Endodermal cell (in vitro differentiated cells): ENCODE measurements at regions not wholly inside any gene's neighbourhood (a gene's known extent, or its start where the extent isn't known, plus 50 kb on each side); places are given as distances from the start of the nearest gene placed in this dataset.

Experiments used
- DNase-seq: peaks from one replicate; pipeline ENCODE4 v3.0.0-alpha.2; 2017
- H3K27ac ChIP-seq: 2 replicates; pipeline ENCODE4 v1.5.1; 2013; ENCODE audit warnings: mild to moderate bottlenecking, low read depth, low read length, moderate library complexity
- H3K27me3 ChIP-seq: 2 replicates; pipeline ENCODE4 v1.6.1; 2013; ENCODE audit warnings: mild to moderate bottlenecking, low read length, moderate library complexity; ENCODE audit not compliant: insufficient read depth, control insufficient read depth, poor library complexity, severe bottlenecking
- H3K36me3 ChIP-seq: 2 replicates; pipeline ENCODE4 v1.7.0; 2013; ENCODE audit warnings: mild to moderate bottlenecking, low read length, moderate library complexity; ENCODE audit not compliant: control insufficient read depth, insufficient read depth
- H3K4me1 ChIP-seq: one replicate; pipeline ENCODE4 v1.7.0; 2013; ENCODE audit warnings: low read length; ENCODE audit not compliant: control insufficient read depth, insufficient read depth
- H3K4me3 ChIP-seq: 2 replicates; pipeline ENCODE4 v1.5.1; 2013; ENCODE audit warnings: mild to moderate bottlenecking, low read length, moderate library complexity
- H3K9ac ChIP-seq: 2 replicates; pipeline ENCODE4 v1.6.1; 2013; ENCODE audit warnings: mild to moderate bottlenecking, low read length, moderate library complexity; ENCODE audit not compliant: poor library complexity, severe bottlenecking; ENCODE audit errors: extremely low read depth
- H3K9me3 ChIP-seq: 2 replicates; pipeline ENCODE4 v1.6.1; 2013; ENCODE audit warnings: mild to moderate bottlenecking, low read length, moderate library complexity; ENCODE audit not compliant: control insufficient read depth
- H3K27ac Mint-ChIP-seq: 2 replicates; pipeline ENCODE4 v1.8.0; 2020; ENCODE audit warnings: mixed read lengths
- H3K27me3 Mint-ChIP-seq: 2 replicates; pipeline ENCODE4 v1.8.0; 2021; ENCODE audit warnings: mild to moderate bottlenecking, mixed read lengths; ENCODE audit not compliant: insufficient read depth
- H3K36me3 Mint-ChIP-seq: 2 replicates; pipeline ENCODE4 v1.8.0; 2020; ENCODE audit warnings: low read depth, mixed read lengths
- H3K4me1 Mint-ChIP-seq: 2 replicates; pipeline ENCODE4 v1.8.0; 2020; ENCODE audit warnings: mixed read lengths
- H3K4me3 Mint-ChIP-seq: 2 replicates; pipeline ENCODE4 v1.8.0; 2020; ENCODE audit warnings: mild to moderate bottlenecking, moderate library complexity, mixed read lengths
- H3K9me3 Mint-ChIP-seq: 2 replicates; pipeline ENCODE4 v1.8.0; 2020; ENCODE audit warnings: mild to moderate bottlenecking, mixed read lengths
- WGBS, 2 experiments: methylation state at CpG; one replicate each; pipeline versions ENCODE4 v1.1.5 to v1.1.7; 2013; ENCODE audit warnings: missing lambda C conversion rate in 2 of 2, mixed read lengths in 1 of 2; ENCODE audit not compliant: insufficient coverage in 1 of 2, insufficient read length in 1 of 2; 5-methylcytosine and 5-hydroxymethylcytosine counted together
- TF ChIP-seq, protein P1 (sequence below): fragments of 200-600 bp; sonication (generic); conservative IDR thresholded peaks from 2 replicates; pipeline ENCODE4 v1.5.0; 2021; ENCODE audit warnings: antibody characterized with exemption, mild to moderate bottlenecking

DNA sequence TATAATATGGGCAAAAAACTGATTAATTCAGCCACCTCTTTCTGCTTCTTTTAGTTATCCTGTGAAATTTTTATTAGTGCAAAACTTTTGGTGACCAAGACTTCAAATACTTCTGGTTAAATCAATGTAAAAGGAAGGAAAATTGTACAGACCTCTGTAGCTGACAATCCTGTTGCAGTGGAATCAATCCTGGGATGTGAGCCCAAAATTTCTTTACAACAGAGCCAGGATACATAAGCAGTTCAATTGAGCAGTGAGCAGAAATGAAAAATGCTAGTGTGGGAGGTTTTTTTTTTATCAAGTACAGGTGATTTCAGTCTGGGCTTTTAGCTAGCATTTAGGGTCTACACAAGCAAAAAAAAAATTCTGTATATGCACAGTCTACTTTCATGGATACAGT lies 398.0 kb downstream of the OTOL1 start:
- no peak overlapping the region for H3K4me3 Mint-ChIP-seq
- Histone ChIP-seq H3K4me1 (no peaks in the 10 kb centered on the region), H3K9ac (no peak overlapping the region), H3K27ac (no peak overlapping the region), H3K36me3 (no peaks in the 10 kb centered on the region), H3K9me3 (peaks cover 15% of the 10 kb centered on the region), H3K4me3 (no peak overlapping the region), H3K27me3 (no peaks in the 10 kb centered on the region)
- TF ChIP-seq, protein P1, sequence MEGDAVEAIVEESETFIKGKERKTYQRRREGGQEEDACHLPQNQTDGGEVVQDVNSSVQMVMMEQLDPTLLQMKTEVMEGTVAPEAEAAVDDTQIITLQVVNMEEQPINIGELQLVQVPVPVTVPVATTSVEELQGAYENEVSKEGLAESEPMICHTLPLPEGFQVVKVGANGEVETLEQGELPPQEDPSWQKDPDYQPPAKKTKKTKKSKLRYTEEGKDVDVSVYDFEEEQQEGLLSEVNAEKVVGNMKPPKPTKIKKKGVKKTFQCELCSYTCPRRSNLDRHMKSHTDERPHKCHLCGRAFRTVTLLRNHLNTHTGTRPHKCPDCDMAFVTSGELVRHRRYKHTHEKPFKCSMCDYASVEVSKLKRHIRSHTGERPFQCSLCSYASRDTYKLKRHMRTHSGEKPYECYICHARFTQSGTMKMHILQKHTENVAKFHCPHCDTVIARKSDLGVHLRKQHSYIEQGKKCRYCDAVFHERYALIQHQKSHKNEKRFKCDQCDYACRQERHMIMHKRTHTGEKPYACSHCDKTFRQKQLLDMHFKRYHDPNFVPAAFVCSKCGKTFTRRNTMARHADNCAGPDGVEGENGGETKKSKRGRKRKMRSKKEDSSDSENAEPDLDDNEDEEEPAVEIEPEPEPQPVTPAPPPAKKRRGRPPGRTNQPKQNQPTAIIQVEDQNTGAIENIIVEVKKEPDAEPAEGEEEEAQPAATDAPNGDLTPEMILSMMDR = no peak
- no peaks in the 10 kb centered on the region for H3K4me1 Mint-ChIP-seq
- peaks cover 19% of the 10 kb centered on the region for H3K9me3 Mint-ChIP-seq
- no peaks in the 10 kb centered on the region for H3K36me3 Mint-ChIP-seq
- DNase-seq = no peak
- no peaks in the 10 kb centered on the region for H3K27me3 Mint-ChIP-seq
- no peak overlapping the region for H3K27ac Mint-ChIP-seq

DNA sequence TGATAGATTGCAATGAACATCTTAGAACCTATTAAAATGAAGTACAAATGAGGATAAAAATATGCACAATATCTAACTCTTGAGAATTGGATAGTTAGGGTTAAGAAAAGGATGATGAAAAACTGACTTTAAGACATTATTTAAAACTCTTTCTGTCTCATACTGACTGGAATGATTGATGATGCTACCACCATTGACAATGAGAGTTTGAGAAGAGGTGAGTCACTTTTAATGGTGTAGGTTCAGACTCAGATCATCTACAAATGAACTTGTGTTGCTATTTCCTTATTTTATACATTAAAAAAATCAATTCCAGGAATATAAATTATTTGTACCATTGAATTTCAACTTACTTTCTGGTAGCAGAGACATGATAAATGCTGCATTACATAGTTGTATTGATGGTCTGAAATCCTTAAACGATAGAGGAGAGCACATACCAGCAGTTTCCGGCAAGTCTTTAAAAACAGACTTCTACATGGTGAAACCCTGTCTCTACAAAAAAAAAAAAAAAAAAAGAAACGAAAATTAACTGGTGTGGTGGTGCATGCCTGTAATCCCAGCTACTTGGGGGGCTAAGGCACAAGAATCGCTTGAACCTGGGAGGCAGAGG lies 409.0 kb downstream of the OTOL1 start:
- Mint-ChIP-seq H3K4me1 (no peaks in the 10 kb centered on the region), H3K27me3 (no peaks in the 10 kb centered on the region), H3K9me3 (no peaks in the 10 kb centered on the region), H3K4me3 (no peak overlapping the region), H3K27ac (no peak overlapping the region), H3K36me3 (no peaks in the 10 kb centered on the region)
- H3K36me3 ChIP-seq = no peaks in the 10 kb centered on the region
- WGBS, 2 experiments = 80 to 97% methylated on average over 2 to 4 of the region's 4 CpGs
- TF ChIP-seq, protein P1 = no peak
- H3K9ac ChIP-seq = no peak overlapping the region
- H3K27me3 ChIP-seq = no peaks in the 10 kb centered on the region
- H3K27ac ChIP-seq = no peak overlapping the region
- no peaks in the 10 kb centered on the region for H3K4me1 ChIP-seq
- H3K4me3 ChIP-seq = no peak overlapping the region
- no peak for DNase-seq
- H3K9me3 ChIP-seq = no peaks in the 10 kb centered on the region

DNA sequence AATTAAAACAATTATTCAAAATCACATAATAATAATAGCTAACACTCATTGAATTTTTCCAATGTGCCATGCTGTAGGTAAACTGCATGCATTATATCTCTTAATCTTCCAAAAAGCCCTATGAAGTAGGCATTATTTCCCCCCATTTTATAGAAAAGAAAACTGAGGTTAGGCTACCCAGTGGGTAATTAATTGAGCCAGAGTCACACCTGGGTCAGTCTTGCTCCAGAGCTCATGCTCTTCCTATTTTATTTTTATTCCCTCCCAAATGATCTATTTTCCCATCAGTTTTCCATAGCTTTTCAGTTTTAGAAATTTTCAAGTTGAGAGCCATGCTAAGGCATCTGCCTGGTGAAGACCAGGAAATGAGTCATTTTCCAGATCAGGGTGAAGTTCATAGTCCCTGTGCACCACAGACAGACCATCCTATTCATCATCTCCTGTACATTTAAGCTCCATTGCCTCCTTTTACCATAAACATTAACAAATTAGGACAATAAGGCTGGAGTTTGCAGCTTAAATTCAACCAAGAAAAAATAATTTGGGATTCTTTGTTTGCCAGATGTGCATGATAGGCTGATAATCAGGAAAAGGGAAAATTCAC lies 417.3 kb downstream of the OTOL1 start:
- Mint-ChIP-seq H3K4me1 (no peaks in the 10 kb centered on the region), H3K27ac (no peak overlapping the region), H3K36me3 (no peaks in the 10 kb centered on the region), H3K27me3 (no peaks in the 10 kb centered on the region), H3K4me3 (no peak overlapping the region), H3K9me3 (peaks cover 7% of the 10 kb centered on the region)
- H3K36me3 ChIP-seq = no peaks in the 10 kb centered on the region
- no peaks in the 10 kb centered on the region for H3K27me3 ChIP-seq
- H3K27ac ChIP-seq = no peak overlapping the region
- no peak overlapping the region for H3K4me3 ChIP-seq
- no peaks in the 10 kb centered on the region for H3K4me1 ChIP-seq
- TF ChIP-seq, protein P1 = no peak
- H3K9ac ChIP-seq = no peak overlapping the region
- no peaks in the 10 kb centered on the region for H3K9me3 ChIP-seq
- DNase-seq = no peak
